Left ventricle myocardium superior (tissue), 1 donor: ENCODE measurements at regions not wholly inside any gene's neighbourhood (a gene's known extent, or its start where the extent isn't known, plus 50 kb on each side); places are given as distances from the start of the nearest gene placed in this dataset.
"Not testable (repeated sequence)": the region's sequence is repeated elsewhere in the genome, so short reads cannot be mapped to it uniquely, and the experiment has no call there.

Experiments
- ATAC-seq: fragments of 200-7000 bp; cut with Tn5 transposase; one replicate; pipeline ENCODE4 v1.9.1; 2020; ENCODE audit warnings: mild to moderate bottlenecking, moderate library complexity
- DNase-seq: peaks from one replicate; pipeline ENCODE4 v3.0.0-alpha.2; 2020
- intact Hi-C: fragments of 100-400 bp; cut with micrococcal nuclease; formaldehyde crosslinking; loops from one replicate; pipeline ENCODE4 v1.11.0; 2022
- donor health status: DM: no; HTN: yes; CAD: no; lungs with severe emphysema.

DNA sequence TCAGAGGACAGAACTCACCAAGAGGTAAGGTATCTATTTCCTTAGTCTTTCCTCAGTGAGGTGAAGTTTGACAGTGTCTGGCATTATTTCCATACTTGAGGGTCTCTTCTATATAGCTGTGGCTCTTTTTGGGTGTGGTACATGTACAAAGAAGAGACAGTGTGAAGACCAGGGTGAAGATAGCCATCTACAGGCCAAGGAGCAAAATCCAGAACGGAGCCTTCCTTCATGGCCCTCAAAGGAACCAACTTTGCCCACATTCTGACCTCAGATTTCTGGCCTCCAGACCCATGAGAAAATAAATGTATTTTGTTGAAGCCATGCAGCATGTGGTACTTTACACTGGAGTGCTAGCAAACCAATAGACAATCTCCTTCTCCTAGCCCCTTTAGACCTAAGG lies 858.5 kb upstream of the B3GALT2 start:
- intact Hi-C loops, result no loop called here

DNA sequence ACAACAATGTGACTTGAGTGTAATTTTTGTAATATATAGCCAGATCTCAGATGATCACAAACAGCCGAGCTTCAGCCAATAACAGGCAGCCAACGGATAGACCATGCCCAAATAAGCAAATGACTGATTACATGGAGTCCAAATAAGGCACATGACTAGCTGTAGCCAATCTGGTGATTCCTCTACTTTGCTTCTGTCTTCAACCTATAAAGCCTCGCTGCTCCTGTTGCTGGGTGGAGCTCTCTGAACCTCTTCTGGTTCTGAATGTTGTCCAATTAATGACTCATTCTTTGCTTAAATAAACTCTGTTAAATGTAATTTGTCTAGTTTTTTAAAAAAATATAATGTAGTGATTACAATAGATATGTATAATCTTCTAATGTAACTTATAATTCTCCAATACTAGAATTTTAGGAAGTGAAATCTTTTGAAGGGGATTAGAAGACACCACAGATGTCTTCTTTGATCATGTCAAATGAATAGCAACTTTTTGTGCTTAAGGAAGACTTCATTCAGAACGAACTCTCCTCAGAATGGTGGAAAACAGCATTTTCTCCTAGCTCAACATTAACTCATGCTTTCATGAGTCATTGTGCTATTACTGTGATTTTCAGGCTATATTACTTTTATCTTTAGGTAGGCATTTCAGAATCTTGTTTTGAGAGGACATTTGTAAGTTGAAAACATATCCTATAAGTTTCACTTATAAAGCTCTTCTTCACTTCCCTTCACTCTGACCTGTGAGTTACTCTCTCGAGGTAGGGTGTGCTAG lies 857.8 kb upstream of the B3GALT2 start:
- ATAC-seq, result no peak
- intact Hi-C loops, result no loop called here
- no peak for DNase-seq

More for the DNA sequence above, 858.5 kb upstream of the B3GALT2 start:
- DNase-seq (no peak), ATAC-seq (no peak)

DNA sequence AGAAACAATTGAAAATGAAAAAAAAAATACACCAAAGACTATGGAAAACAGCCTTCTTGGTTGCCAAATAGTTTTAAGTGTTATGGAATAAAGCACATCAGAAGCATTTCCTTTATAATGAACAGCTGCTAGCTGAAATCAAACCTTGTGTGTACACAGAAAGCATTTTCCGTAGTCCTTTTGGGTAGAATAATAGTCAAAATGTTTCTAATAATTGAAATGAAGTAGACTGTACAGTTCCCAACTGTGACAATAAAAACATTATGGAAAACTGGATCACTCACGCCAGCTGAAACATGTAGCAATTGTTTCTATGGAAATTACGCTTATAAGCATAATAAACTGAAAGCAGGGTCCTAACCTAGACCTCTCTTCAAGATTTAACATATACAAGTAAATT lies 856.3 kb upstream of the B3GALT2 start:
- no peak for ATAC-seq
- intact Hi-C loops, result no loop called here
- no peak for DNase-seq

DNA sequence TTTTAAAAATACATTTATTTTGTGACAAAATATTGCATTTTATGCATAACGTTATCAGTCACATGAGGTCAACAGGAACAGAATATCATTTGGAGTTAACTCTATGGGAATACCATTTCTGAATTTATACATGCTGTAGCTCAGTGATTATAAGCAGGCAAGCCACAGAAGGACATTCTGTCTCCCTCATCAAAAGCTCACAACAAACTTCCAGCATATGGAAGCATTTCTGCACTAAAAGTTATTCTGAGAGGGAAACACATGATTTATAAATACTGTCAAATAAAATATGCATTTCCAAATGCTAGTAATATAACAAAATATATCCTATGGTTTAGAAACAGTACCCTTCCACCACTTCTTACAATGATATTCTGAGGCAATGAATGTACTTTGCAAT lies 854.1 kb upstream of the B3GALT2 start:
- intact Hi-C loops, result no loop called here
- no peak for ATAC-seq

DNA sequence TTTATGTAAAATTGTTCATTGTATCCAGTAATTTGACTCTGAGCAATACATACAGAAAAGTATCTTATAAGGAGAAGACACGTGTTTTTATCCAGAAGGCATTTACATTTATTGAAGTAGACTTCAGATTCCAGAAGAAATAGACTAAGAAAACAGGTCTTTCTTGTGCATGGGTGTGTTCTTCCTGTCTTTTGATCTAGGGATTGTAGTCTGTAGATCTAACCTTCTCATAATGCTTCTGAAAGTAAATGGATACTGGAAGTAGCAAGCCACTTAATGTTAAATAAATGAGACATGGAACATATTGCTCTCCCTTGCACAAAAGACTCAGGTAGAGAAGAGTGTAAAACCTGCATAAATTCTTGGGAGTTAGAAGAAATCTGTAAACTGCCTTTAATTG lies 853.2 kb upstream of the B3GALT2 start:
- ATAC-seq (no peak), DNase-seq (no peak)
- intact Hi-C loops, result no loop called here

More for the DNA sequence above, 854.1 kb upstream of the B3GALT2 start:
- DNase-seq, result no peak

DNA sequence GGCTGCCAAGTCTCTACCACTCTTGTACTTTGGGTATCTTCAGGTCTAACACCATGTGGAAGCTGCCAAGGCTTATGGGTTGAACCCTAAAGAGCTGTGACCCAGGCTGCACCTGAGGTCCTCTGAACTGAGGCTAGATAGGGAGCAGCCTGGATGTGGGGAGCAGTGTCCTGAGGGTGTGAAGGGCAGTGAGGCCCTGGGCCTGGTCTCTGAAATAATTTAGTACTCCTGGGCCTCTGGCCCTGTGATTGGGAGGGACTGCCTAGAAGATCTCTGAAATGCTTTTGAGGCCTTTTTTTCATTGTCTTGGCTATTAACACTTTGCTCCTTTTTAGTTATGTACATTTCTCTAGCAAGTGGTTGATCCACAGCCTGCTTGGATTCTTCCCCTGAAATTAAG lies 847.2 kb upstream of the B3GALT2 start:
- ATAC-seq, result no peak
- DNase-seq, result no peak
- intact Hi-C loops, result no loop called here

DNA sequence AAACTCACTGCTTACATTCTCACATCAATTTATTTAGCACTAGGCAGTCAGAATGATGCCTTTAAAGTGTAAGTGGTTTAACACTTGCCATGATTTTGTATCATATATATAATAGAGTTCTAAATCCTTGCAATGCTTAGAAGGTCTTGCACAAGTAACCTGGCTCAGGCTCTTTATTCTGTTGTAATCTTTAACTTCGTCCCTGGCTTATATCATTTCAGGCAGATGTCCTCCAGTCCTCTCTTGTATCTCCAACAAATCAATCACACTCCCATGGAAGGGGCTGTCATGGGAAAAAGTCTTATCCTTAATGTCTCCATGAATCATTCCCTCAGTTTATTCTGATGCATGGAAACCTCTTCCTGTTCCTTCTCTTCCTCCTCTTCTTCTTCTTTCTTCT lies 841.6 kb upstream of the B3GALT2 start:
- no peak for DNase-seq
- ATAC-seq, result no peak
- intact Hi-C loops, result no loop called here

DNA sequence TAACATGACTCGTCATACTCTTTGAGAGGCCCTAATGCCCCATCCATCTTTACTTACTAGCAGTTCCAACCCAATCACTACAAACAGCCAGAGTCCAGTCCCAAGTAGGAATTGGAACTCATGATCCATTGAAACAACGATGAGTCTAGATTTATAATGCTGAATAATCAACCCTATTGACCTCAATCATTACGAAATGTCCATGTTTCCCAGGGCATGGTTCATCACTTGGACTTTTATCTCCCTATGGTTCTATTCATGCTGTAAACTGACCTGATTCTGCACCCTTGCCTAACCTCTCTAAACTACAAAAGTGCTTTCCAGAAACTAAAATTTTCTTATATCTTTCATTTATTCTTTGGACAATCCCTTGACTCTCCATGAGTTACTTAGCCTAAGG lies 840.0 kb upstream of the B3GALT2 start:
- DNase-seq (no peak), ATAC-seq (no peak)
- intact Hi-C loops, result no loop called here

DNA sequence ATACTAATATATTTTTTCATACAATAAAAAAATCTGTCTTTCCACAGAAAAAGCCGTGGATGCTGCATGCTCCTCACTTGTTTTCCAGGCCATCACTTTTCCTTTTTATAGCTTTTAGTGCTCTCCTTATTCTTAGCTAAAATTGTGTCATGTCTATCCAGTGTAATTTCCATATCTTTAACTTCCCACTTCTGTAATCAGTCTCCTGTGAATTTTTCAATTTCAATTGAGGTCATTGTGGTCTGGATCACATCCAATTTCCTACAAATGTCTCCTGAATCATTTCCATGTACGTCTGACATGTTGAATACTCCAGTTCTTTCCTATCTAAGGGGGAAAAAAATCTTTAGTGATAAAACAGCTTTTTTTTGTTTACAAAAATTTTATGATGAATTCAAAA lies 838.2 kb upstream of the B3GALT2 start:
- DNase-seq (no peak), ATAC-seq (peak; percentile 68)
- intact Hi-C loops, result no loop called here

DNA sequence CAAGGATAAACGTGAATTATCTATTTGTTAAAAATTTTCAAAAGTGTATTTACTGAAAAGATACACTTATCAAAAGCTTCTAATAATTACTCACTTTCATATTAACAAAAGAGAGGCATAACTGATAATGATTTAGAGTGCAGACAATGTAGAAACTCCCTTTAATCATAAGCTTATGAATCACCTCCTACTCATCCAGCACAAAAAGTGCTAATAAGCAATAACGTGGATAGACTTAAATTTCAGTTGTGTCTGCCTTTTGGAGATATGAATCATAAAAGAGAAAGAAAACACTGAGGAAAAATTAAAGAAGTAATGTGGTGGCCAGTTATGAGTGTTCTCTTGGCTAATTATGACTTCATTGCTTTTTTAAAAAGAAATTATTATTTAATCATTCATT lies 827.6 kb upstream of the B3GALT2 start:
- intact Hi-C loops, result no loop called here
- DNase-seq (no peak), ATAC-seq (no peak)

DNA sequence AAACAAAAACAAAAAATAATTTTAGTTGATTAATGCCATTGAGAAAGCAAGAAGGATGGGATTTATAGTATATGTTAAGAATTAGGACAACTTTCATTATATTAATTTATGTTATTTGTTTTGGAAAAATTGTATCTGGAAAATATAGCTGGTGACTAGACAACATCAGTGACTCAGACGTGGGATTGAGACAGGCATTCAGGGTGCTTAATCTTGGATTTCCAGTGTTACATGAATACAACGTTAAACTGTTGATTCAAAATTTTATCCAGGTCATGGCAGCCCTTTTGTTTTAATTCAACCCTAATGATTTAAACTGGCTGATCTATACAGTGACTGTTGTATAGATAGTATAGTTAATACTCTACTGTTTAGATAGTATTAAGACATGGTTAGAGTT lies 827.1 kb upstream of the B3GALT2 start:
- no peak for DNase-seq
- ATAC-seq, result no peak
- intact Hi-C loops, result no loop called here

DNA sequence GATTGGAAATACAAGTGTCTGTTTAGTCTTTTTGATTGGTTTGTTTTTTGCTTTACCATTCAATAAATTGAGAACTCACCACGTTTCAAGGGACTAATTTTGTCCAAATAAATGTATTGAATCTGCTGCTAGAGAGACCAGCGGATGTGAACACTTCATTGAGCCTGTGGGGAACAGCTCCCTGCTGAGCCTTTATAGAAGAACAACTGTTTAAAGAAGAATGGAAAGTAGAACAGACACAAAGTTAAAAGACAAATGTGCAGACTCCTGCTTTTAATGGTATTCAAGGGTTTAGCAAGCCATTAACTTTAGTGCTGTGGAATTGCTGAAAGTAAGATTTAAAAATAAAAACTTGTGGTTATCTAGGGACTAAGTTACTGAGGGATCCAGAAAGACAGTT lies 817.7 kb upstream of the B3GALT2 start:
- ATAC-seq (no peak), DNase-seq (no peak)
- intact Hi-C loops, result no loop called here

DNA sequence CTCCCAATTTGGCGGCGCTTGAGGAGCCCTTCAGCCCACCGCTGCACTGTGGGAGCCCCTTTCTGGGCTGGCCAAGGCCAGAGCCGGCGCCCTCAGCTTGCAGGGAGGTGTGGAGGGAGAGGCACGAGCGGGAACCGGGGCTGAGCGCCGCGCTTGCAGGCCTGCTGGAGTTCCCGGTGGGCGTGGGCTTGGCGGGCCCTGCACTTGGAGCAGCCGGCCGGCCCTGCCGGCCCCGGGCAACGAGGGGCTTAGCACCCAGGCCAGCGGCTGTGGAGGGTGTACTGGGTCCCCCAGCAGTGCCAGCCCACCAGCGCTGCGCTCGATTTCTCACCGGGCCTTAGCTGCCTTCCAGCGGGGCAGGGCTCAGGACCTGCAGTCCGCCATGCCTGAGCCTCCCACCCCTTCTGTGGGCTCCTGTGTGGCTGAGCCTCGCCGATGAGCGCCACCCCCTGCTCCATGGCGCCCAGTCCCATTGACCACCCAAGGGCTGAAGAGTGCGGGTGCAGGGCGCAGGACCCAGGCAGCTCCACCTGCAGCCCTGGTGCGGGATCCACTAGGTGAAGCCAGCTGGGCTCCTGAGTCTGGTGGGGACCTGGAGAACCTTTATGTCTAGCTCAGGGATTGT lies 815.4 kb upstream of the B3GALT2 start:
- intact Hi-C loops, ATAC-seq, DNase-seq: not testable (repeated sequence)

DNA sequence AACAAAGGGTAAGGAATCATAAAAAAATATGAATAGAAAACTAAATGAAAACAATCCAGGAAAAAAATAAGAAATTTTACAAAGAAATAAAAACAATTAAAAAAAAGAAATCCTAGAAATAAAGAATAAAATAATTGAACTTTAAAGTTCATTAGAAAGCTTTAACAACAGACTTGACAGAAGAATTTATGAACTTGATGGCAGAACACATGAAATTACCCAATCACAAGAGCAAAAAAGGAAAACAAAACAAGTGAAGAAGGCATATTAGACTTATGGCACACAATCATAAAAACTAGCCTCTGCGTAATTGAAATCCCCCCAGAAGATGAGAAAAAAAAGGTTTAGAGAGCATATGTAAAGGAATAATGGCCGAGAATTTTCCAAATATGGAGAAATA lies 802.5 kb upstream of the B3GALT2 start:
- ATAC-seq, result no peak
- intact Hi-C loops, result no loop called here
- no peak for DNase-seq

DNA sequence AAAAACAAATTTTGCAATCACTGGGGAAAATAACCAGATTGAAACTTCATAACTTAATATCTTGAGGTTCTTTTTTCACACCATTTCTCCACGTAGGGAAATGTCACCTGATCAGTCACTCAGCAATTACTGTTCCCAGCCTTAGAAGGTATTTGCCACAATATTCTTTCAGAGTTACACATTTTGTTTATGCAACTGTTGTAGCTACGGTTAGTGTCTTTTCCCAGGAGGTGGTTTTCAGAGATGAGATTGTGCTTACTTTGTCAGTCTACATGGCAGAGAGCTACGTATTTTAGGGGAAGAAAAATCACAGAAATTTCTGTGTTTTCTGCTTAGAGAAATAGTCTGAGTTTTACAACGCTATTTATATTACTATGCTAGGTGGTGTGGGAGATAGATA lies 792.8 kb upstream of the B3GALT2 start:
- intact Hi-C loops, result no loop called here
- ATAC-seq (no peak), DNase-seq (no peak)

DNA sequence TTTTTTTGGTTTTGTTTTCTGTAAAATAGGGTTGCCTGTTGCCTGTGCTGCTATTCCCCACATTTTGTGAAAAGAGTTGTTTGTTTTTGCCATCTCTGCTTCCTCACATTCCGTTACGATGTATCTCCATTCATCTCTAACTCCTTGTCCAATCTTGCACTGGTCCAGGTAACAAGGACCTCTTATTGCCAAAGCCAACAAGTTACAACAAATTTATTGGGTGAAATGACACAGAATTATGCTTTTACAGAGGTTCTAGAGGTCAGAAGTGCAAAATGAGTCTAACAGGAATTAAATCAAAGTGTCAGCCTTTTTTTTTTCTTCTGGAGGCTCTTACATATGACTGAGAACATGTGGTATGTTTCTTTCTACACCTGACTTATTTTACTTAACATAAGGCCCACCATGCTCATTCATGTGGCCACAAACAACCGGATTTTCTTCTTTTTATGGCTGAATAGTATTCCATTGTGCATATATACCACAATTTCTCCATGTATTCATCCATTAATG lies 787.9 kb upstream of the B3GALT2 start:
- DNase-seq (no peak), ATAC-seq (no peak)
- intact Hi-C loops, result no loop called here

DNA sequence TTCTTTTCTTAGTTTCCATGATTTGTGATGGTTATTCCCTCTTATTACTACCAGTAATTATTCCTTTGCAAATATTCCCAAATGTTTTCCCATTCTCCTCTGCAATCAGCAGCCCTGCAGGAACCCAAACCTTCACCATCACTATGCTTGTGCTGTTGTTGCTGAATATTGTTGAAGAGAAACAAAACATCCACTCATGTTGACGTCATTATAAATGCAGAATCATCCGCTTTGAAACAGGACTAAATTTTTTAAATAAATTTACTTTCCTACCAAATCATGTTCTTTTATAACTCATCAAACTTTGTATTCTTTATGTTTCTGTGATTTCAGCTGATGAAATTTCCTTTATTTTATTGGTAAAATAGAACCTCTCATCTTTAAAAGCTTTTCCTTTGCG lies 787.0 kb upstream of the B3GALT2 start:
- ATAC-seq, result no peak
- intact Hi-C loops, result no loop called here
- DNase-seq, result no peak

DNA sequence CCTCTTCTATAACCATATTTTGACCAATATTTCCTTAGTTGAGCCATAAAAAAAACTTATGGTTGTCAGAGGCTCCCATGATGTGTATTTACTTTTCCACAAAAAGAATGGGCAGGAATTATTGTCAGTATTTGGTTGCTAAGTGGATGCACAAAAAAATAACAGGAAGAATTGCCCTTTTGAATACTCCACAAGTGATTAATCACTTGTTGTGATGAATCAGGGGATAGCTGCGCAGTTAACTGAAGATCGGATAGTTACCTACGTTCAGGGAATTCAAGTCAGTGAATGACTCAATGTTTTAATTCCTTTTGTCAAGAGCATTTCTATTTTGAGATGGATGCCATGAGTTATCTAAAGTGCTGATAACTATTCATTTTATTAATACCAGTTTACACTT lies 785.2 kb upstream of the B3GALT2 start:
- DNase-seq (no peak), ATAC-seq (peak; percentile 68)
- intact Hi-C loops, result no loop called here

DNA sequence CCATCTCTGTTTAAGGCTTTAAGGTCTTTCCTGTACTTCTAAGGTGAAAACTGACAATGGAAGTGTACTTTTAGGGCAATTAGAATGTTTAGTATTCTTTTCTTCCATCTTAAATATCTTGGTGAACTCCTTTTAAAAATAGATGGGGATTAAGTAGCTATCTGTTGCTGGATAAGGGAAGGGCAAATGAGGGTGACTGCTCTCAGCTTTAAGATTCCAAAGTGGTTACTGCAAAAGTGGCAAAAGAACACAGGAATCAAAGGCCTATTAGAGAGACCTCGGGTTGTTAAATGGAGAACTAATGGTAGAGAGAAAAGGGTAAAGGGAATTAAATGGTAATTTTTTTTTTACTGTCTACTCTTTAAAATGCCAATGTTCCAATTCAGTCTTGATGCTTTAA lies 774.1 kb upstream of the B3GALT2 start:
- DNase-seq (no peak), ATAC-seq (peak; percentile 87)
- intact Hi-C loops, result no loop called here

DNA sequence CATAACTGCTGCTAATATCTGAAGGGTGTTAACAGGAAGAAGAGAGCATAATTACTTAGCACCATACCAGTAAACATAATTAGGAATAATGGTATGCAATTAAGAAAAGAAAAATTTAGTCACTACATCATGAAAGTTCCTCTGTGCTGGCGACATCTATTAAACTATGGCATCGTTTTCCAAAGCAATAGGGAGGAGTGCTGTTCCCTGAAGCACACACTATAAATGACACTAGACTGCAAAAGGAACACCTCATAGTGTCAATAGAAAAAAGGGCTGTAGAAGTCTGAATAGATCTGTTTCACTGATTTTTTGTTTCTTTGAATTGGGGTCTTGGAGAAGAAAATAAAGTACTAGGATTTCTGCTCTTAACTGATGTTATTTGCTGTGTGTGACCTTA lies 773.6 kb upstream of the B3GALT2 start:
- peak; percentile 75 for ATAC-seq
- DNase-seq, result no peak
- intact Hi-C loops, result no loop called here

DNA sequence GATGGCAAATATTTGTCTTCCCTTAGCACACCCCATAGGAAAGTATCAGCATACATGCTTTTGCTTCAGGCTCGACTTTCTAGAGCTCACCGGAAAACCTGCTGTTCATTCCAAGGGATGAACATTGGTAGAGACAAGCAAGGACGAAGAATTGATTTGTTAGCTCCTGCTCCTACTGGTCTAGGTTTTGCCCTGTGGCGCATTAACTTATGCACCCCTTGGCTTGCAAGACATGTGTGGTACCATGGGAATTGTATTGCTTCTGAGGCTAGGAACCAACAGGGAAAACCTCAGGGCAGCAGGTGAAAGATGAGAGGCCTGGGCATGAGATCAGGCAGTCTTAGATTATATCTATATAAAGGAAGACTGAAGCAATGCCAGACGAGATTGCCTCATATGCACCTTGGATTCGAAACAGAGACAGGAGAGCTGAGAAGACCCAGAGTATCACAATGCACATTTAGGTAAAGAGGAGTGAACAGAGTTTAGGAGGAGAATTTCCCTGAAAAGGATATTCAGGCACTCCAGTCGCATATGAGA lies 771.2 kb upstream of the B3GALT2 start:
- intact Hi-C loops, result no loop called here
- ATAC-seq (no peak), DNase-seq (no peak)
